MM.1S (cell line): ENCODE measurements at regions not wholly inside any gene's neighbourhood (a gene's known extent, or its start where the extent isn't known, plus 50 kb on each side); places are given as distances from the start of the nearest gene placed in this dataset.

ENCODE experiments used
- DNase-seq: peaks from one replicate; pipeline ENCODE4 v3.0.0-alpha.2; 2015
- H2AFZ ChIP-seq: fragments of 300-600 bp; sonication (generic); 2 replicates; pipeline ENCODE4 v1.6.0; 2016; ENCODE audit warnings: antibody characterized with exemption, low read length
- H3F3A ChIP-seq: fragments of 300-600 bp; sonication (generic); 2 replicates; pipeline ENCODE4 v1.6.1; 2016; ENCODE audit warnings: mild to moderate bottlenecking, antibody characterized with exemption, low read length, moderate library complexity, mixed read lengths; ENCODE audit not compliant: insufficient read depth
- H3K27ac ChIP-seq: fragments of 300-600 bp; sonication (generic); 2 replicates; pipeline ENCODE4 v1.5.1; 2016; ENCODE audit warnings: mild to moderate bottlenecking, low read length
- H3K27me3 ChIP-seq: fragments of 300-600 bp; sonication (generic); replicated peaks from 2 replicates; pipeline ENCODE4 v1.6.0; 2016; ENCODE audit warnings: low read length; ENCODE audit not compliant: insufficient read depth
- H3K36me3 ChIP-seq: fragments of 300-600 bp; sonication (generic); replicated peaks from 2 replicates; pipeline ENCODE4 v1.6.1; 2016; ENCODE audit warnings: mild to moderate bottlenecking, low read length, mixed read lengths; ENCODE audit not compliant: insufficient read depth
- H3K4me1 ChIP-seq: fragments of 300-600 bp; sonication (generic); 2 replicates; pipeline ENCODE4 v1.6.1; 2016; ENCODE audit warnings: low read length, mixed read lengths
- H3K4me2 ChIP-seq: fragments of 300-600 bp; sonication (generic); 2 replicates; pipeline ENCODE4 v1.6.0; 2016; ENCODE audit warnings: low read depth, low read length
- H3K4me3 ChIP-seq: fragments of 300-600 bp; sonication (generic); 2 replicates; pipeline ENCODE4 v1.5.1; 2016; ENCODE audit warnings: low read length, mixed read lengths
- H3K79me2 ChIP-seq: fragments of 300-600 bp; sonication (generic); 2 replicates; pipeline ENCODE4 v1.6.1; 2016; ENCODE audit warnings: mixed run types, low read length, mixed read lengths
- H3K9ac ChIP-seq: fragments of 300-600 bp; sonication (generic); 2 replicates; pipeline ENCODE4 v1.6.1; 2016; ENCODE audit warnings: low read length, mixed read lengths
- H3K9me2 ChIP-seq: fragments of 300-600 bp; sonication (generic); replicated peaks from 2 replicates; pipeline ENCODE4 v1.6.1; 2016; ENCODE audit warnings: mild to moderate bottlenecking, low read length, mixed read lengths; ENCODE audit not compliant: insufficient read depth
- H3K9me3 ChIP-seq: fragments of 300-600 bp; sonication (generic); replicated peaks from 2 replicates; pipeline ENCODE4 v1.6.1; 2016; ENCODE audit warnings: mild to moderate bottlenecking, low read length, mixed read lengths; ENCODE audit not compliant: insufficient read depth
- H4K20me1 ChIP-seq: fragments of 300-600 bp; sonication (generic); 2 replicates; pipeline ENCODE4 v1.6.1; 2016; ENCODE audit warnings: mild to moderate bottlenecking, low read length, moderate library complexity, mixed read lengths; ENCODE audit not compliant: insufficient read depth
- EZH2 ChIP-seq: fragments of 300-600 bp; sonication (generic); optimal IDR thresholded peaks from 2 replicates; pipeline ENCODE3; 2017; ENCODE audit warnings: low read depth, mild to moderate bottlenecking, antibody characterized with exemption, low read length, mixed read lengths
- EZH2phosphoT487 ChIP-seq: fragments of 300-600 bp; sonication (generic); IDR thresholded peaks from 2 replicates; pipeline ENCODE4 v1.6.1; 2018; ENCODE audit warnings: antibody characterized with exemption, low read length
- TF ChIP-seq, protein P1 (sequence below): fragments of 300-600 bp; sonication (generic); IDR thresholded peaks from 2 replicates; pipeline ENCODE4 v1.5.1; 2016; ENCODE audit warnings: antibody characterized with exemption, low read length, mixed read lengths

DNA sequence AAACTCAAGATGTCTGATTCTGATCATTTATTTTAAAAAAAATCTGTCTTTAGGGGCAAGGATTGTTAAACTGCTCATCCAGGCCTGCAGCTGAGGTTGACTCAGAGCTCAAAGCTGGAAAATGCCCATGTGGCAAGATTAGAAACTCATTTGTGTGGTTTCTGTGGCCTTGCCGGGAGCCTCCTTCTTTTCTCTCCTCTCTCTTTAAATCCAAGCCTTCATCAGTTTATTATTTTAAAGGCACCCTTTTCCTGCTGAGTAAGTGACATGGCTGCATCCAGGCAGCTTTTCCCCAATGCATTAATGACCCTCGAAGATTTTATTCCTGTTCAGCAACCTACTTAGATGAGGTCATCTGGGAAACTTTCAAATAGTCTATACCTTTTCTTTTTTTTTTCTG is 221.3 kb upstream of the CDIN1 start:
- Histone ChIP-seq H4K20me1 (no peaks in the 10 kb centered on the region), H3K9me3 (no peaks in the 10 kb centered on the region), H3K4me3 (no peak overlapping the region), H3K9me2 (no peaks in the 10 kb centered on the region), H3K9ac (no peak overlapping the region), H3K4me1 (no peaks in the 10 kb centered on the region), H3K36me3 (no peaks in the 10 kb centered on the region), H3K27ac (no peak overlapping the region), H3K4me2 (no peak overlapping the region), H3K27me3 (no peaks in the 10 kb centered on the region), H3K79me2 (no peaks in the 10 kb centered on the region), H2AFZ (no peak overlapping the region), H3F3A (no peaks in the 10 kb centered on the region)
- DNase-seq: no peak
- TF ChIP-seq EZH2: no peak
- TF ChIP-seq, protein P1, sequence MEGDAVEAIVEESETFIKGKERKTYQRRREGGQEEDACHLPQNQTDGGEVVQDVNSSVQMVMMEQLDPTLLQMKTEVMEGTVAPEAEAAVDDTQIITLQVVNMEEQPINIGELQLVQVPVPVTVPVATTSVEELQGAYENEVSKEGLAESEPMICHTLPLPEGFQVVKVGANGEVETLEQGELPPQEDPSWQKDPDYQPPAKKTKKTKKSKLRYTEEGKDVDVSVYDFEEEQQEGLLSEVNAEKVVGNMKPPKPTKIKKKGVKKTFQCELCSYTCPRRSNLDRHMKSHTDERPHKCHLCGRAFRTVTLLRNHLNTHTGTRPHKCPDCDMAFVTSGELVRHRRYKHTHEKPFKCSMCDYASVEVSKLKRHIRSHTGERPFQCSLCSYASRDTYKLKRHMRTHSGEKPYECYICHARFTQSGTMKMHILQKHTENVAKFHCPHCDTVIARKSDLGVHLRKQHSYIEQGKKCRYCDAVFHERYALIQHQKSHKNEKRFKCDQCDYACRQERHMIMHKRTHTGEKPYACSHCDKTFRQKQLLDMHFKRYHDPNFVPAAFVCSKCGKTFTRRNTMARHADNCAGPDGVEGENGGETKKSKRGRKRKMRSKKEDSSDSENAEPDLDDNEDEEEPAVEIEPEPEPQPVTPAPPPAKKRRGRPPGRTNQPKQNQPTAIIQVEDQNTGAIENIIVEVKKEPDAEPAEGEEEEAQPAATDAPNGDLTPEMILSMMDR: no peak
- TF ChIP-seq EZH2phosphoT487: no peak

DNA sequence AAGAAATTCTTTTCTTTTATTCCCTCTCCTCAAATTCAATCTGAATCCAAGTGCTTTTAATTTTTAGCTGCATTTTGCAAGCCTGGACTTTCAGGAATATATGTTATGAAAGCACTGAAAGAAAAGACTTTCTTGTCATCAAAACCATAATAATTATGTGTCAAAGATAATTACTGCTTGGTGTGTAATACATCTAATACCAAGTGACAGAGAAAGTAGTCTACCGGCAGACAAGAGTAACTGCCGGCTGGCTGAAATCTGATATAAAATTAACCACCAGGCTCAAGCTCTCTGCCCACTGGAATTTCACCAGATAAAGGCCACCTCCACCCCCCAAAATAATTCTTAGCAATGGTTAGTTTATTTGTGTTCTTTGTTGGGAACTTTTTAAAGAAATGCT is 220.9 kb upstream of the CDIN1 start:
- H3K9me2 ChIP-seq: no peaks in the 10 kb centered on the region
- no peak for DNase-seq
- no peak overlapping the region for H3K27ac ChIP-seq
- no peaks in the 10 kb centered on the region for H3K27me3 ChIP-seq
- H3K36me3 ChIP-seq: no peaks in the 10 kb centered on the region
- H2AFZ ChIP-seq: no peak overlapping the region
- TF ChIP-seq, protein P1: no peak
- TF ChIP-seq EZH2phosphoT487 (no peak), EZH2 (no peak)
- no peaks in the 10 kb centered on the region for H3K9me3 ChIP-seq
- H3F3A ChIP-seq: no peaks in the 10 kb centered on the region
- no peak overlapping the region for H3K4me2 ChIP-seq
- H3K4me1 ChIP-seq: no peaks in the 10 kb centered on the region
- H3K9ac ChIP-seq: no peak overlapping the region
- H4K20me1 ChIP-seq: no peaks in the 10 kb centered on the region
- no peaks in the 10 kb centered on the region for H3K79me2 ChIP-seq
- no peak overlapping the region for H3K4me3 ChIP-seq

DNA sequence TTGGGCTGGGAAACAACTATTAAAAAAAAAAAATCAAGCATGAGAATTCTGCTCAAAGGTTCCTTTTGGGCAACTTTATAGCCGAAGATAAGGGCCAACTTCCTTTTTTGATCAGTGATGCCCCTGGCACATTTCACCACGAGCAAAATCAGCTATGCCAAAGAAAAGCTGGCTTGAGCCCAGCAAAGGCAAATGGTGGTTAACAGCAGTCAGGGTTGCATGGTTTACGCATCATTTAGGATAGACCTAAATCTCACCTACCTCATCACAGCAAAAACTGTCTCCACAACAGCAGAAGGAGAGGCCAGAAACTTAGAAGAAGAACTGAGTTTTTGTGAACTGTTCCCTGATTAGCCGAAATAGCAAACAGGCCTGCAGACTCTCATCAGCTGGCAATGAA is 220.1 kb upstream of the CDIN1 start:
- no peaks in the 10 kb centered on the region for H3K79me2 ChIP-seq
- TF ChIP-seq, protein P1: no peak
- no peak for TF ChIP-seq EZH2
- TF ChIP-seq EZH2phosphoT487: no peak
- no peaks in the 10 kb centered on the region for H3K9me2 ChIP-seq
- H2AFZ ChIP-seq: no peak overlapping the region
- no peaks in the 10 kb centered on the region for H3K9me3 ChIP-seq
- no peak overlapping the region for H3K9ac ChIP-seq
- no peaks in the 10 kb centered on the region for H3F3A ChIP-seq
- no peak overlapping the region for H3K4me3 ChIP-seq
- no peaks in the 10 kb centered on the region for H4K20me1 ChIP-seq
- H3K4me2 ChIP-seq: no peak overlapping the region
- H3K36me3 ChIP-seq: no peaks in the 10 kb centered on the region
- no peaks in the 10 kb centered on the region for H3K4me1 ChIP-seq
- no peak overlapping the region for H3K27ac ChIP-seq
- H3K27me3 ChIP-seq: no peaks in the 10 kb centered on the region
- DNase-seq: no peak
